Progenitor cell of endocrine pancreas (in vitro differentiated cells): ENCODE measurements at regions not wholly inside any gene's neighbourhood (a gene's known extent, or its start where the extent isn't known, plus 50 kb on each side); places are given as distances from the start of the nearest gene placed in this dataset.

ENCODE experiments used
- DNase-seq: peaks from one replicate; pipeline ENCODE4 v3.0.0; 2021; ENCODE audit warnings: low spot score; ENCODE audit not compliant: unreplicated experiment
- H3K27ac Mint-ChIP-seq: 2 replicates; pipeline ENCODE4 v1.8.0; 2021; ENCODE audit warnings: mild to moderate bottlenecking, moderate library complexity, mixed read lengths
- H3K27me3 Mint-ChIP-seq: 2 replicates; pipeline ENCODE4 v1.8.0; 2021; ENCODE audit warnings: mixed read lengths
- H3K36me3 Mint-ChIP-seq: 2 replicates; pipeline ENCODE4 v1.8.0; 2022; ENCODE audit warnings: mixed read lengths; ENCODE audit not compliant: insufficient read depth
- H3K4me1 Mint-ChIP-seq: 2 replicates; pipeline ENCODE4 v1.8.0; 2021; ENCODE audit warnings: low read depth, mixed read lengths
- H3K4me3 Mint-ChIP-seq: 2 replicates; pipeline ENCODE4 v1.8.0; 2021; ENCODE audit warnings: low read depth, mild to moderate bottlenecking, moderate library complexity, mixed read lengths
- H3K9me3 Mint-ChIP-seq: 2 replicates; pipeline ENCODE4 v1.8.0; 2021; ENCODE audit warnings: low read depth, mixed read lengths
- TF ChIP-seq, protein P1 (sequence below): fragments of 200-600 bp; sonication (generic); IDR thresholded peaks from one replicate; pipeline ENCODE4 v1.5.0; 2021; ENCODE audit warnings: antibody characterized with exemption, mild to moderate bottlenecking; ENCODE audit not compliant: unreplicated experiment

GRCh38 chr3:103926936-103927335 is 1439.8 kb upstream of the ALCAM start:
- Mint-ChIP-seq H3K27ac (no peak overlapping the region), H3K4me1 (no peaks in the 10 kb centered on the region), H3K36me3 (no peaks in the 10 kb centered on the region), H3K9me3 (peaks cover 5% of the 10 kb centered on the region), H3K27me3 (no peaks in the 10 kb centered on the region), H3K4me3 (no peak overlapping the region)
- TF ChIP-seq, protein P1, sequence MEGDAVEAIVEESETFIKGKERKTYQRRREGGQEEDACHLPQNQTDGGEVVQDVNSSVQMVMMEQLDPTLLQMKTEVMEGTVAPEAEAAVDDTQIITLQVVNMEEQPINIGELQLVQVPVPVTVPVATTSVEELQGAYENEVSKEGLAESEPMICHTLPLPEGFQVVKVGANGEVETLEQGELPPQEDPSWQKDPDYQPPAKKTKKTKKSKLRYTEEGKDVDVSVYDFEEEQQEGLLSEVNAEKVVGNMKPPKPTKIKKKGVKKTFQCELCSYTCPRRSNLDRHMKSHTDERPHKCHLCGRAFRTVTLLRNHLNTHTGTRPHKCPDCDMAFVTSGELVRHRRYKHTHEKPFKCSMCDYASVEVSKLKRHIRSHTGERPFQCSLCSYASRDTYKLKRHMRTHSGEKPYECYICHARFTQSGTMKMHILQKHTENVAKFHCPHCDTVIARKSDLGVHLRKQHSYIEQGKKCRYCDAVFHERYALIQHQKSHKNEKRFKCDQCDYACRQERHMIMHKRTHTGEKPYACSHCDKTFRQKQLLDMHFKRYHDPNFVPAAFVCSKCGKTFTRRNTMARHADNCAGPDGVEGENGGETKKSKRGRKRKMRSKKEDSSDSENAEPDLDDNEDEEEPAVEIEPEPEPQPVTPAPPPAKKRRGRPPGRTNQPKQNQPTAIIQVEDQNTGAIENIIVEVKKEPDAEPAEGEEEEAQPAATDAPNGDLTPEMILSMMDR = no peak
- DNase-seq = no peak

DNA sequence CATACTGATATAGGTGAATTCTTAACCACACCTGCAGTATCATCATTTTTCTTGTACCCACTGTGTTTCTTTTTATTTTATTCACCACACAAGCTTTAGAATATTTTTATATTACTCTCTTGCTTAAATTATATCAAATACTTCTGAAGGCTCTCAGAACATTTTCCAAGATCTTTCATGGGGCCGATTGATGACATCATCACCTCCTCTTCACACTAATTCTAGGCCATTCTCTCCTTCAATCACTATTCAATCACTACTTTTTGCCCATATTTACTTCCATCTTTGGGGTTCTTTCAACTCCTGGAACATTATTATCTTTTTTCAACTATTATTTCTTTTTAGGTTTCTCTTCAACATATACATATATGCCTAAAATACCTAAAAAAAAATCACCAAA is 1438.8 kb upstream of the ALCAM start:
- no peaks in the 10 kb centered on the region for H3K4me1 Mint-ChIP-seq
- DNase-seq = no peak
- H3K27ac Mint-ChIP-seq = no peak overlapping the region
- no peaks in the 10 kb centered on the region for H3K27me3 Mint-ChIP-seq
- TF ChIP-seq, protein P1 = no peak
- H3K9me3 Mint-ChIP-seq = peaks cover 10% of the 10 kb centered on the region
- H3K4me3 Mint-ChIP-seq = no peak overlapping the region
- no peaks in the 10 kb centered on the region for H3K36me3 Mint-ChIP-seq

DNA sequence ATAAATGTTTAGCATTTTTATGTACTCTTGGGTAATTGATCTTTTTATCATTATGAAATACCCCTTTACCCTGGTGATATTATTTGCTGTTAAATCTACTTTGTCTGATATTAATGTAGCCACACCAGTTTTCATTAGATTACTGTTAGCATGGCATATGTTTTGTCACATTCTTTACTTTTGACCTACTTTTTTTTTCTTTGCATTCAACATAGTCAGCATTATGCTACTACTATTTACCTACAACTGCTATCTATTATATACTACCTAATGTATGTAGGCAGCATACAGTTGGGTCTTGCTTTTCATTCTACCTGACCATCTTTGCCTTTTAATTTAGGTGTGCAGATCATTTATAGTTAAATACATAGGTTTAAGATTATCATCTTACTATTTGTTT is 1429.6 kb upstream of the ALCAM start:
- no peak for DNase-seq
- H3K27ac Mint-ChIP-seq = no peak overlapping the region
- no peaks in the 10 kb centered on the region for H3K36me3 Mint-ChIP-seq
- H3K27me3 Mint-ChIP-seq = no peaks in the 10 kb centered on the region
- H3K9me3 Mint-ChIP-seq = peaks cover 7% of the 10 kb centered on the region
- H3K4me3 Mint-ChIP-seq = no peak overlapping the region
- peaks cover 3% of the 10 kb centered on the region for H3K4me1 Mint-ChIP-seq
- TF ChIP-seq, protein P1 = no peak

DNA sequence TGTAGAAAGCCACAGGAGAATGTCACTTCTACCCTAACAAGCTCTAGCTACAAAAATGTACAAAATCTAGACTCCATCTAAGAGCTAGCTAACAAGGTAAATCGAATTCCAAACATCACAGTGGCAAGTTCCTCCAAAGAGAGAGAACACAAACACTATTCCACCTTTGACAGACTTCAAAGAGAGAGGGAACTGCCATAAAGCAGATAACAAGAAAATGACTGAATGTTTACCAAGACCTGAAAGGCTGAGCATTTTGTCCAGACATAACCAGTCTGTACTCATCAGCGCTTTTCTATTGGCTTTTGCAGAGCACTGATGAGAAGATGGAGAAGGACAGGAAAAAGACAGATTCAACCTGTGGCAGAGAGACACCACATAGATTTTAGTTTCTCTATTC is 1419.6 kb upstream of the ALCAM start:
- no peaks in the 10 kb centered on the region for H3K9me3 Mint-ChIP-seq
- no peak for DNase-seq
- H3K27ac Mint-ChIP-seq = no peak overlapping the region
- H3K4me3 Mint-ChIP-seq = no peak overlapping the region
- no peaks in the 10 kb centered on the region for H3K27me3 Mint-ChIP-seq
- H3K36me3 Mint-ChIP-seq = no peaks in the 10 kb centered on the region
- TF ChIP-seq, protein P1 = no peak
- H3K4me1 Mint-ChIP-seq = no peaks in the 10 kb centered on the region

DNA sequence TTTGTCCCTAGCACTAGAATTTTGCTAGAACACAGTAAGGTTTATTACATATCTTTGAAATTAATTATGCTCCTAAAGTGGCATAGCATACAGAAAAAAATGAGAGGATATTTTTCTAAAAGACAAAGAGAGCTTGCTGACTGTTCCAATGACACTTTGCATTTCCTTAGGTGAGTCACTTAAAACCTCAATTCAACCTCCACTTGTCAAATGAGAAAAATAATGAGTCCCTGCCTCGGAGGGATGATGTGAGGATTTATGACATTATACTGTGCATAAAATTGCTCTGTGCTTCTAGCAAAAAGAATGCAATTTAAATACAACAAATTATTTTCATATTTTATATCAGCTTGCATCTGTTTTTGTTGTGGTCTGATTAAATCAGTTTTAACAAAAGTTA is 1417.0 kb upstream of the ALCAM start:
- H3K27ac Mint-ChIP-seq = no peak overlapping the region
- no peaks in the 10 kb centered on the region for H3K9me3 Mint-ChIP-seq
- H3K4me1 Mint-ChIP-seq = no peaks in the 10 kb centered on the region

More for the DNA sequence above, 1417.0 kb upstream of the ALCAM start:
- Mint-ChIP-seq H3K36me3 (no peaks in the 10 kb centered on the region), H3K27me3 (no peaks in the 10 kb centered on the region), H3K4me3 (no peak overlapping the region)
- DNase-seq = no peak
- TF ChIP-seq, protein P1 = no peak
